Left ventricle myocardium inferior (tissue), 1 donor: ENCODE measurements at regions not wholly inside any gene's neighbourhood (a gene's known extent, or its start where the extent isn't known, plus 50 kb on each side); places are given as distances from the start of the nearest gene placed in this dataset.

Experiments used
- DNase-seq: peaks from one replicate; pipeline ENCODE4 v3.0.0-alpha.2; 2020
- H3K27ac ChIP-seq: fragments of 200-600 bp; replicated peaks from 2 replicates; pipeline ENCODE4 v1.8.0; 2021
- H3K27me3 ChIP-seq: fragments of 200-600 bp; 2 replicates; pipeline ENCODE4 v1.8.0; 2021; ENCODE audit warnings: low read depth
- H3K36me3 ChIP-seq: fragments of 200-600 bp; 2 replicates; pipeline ENCODE4 v1.8.0; 2021
- H3K4me1 ChIP-seq: fragments of 200-600 bp; 2 replicates; pipeline ENCODE4 v1.8.0; 2021
- H3K4me3 ChIP-seq: fragments of 200-600 bp; 2 replicates; pipeline ENCODE4 v1.8.0; 2021; ENCODE audit warnings: mild to moderate bottlenecking, moderate library complexity
- H3K9me3 ChIP-seq: fragments of 200-600 bp; replicated peaks from 2 replicates; pipeline ENCODE4 v1.8.0; 2021
- intact Hi-C: fragments of 100-400 bp; cut with micrococcal nuclease; formaldehyde crosslinking; loops from one replicate; pipeline ENCODE4 v1.11.0; 2022
- TF ChIP-seq, protein P1 (sequence below): fragments of 200-600 bp; IDR thresholded peaks from 2 replicates; pipeline ENCODE4 v1.8.0; 2021; ENCODE audit warnings: antibody characterized with exemption, mild to moderate bottlenecking, borderline replicate concordance
- donor health status: DM: no; HTN: yes; CAD: no; lungs with severe emphysema.

DNA sequence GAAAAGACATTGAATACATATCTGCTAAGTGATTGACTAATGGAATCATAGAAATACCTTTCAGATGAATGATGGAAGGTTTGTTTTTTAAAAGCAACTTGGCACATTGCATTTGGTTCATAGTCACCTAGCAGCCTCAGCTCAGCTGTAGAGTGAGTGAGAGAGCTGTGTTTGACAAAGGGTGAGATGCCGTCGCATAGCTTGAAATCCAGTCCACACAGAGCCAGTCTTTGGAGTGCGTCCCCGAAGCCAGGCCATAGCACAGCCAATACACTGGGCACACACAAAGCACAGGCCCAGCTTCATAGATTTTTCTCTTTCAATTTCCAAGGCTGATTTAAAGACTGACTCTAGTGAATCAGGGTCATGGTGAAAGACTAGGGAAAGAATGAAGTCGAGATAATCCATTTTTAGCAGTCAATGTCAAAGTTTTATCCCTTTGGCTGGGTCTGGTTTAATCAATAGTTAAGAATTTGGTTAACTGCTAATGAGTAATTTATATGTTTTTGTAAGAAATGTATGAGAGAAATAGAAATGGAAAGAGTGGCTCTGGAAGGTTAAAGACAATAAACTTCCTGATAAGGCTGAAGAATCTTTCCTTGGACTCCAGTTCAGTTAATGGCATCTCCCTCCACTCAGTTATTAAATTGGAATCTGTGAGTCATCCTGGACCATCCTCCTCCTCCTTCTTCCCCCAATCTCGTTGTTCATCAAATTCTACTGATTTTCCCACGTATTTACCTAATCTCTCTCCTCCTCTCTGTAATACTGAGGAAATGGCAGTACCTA lies 101.2 kb upstream of the IRF2BP2 start:
- TF ChIP-seq, protein P1, sequence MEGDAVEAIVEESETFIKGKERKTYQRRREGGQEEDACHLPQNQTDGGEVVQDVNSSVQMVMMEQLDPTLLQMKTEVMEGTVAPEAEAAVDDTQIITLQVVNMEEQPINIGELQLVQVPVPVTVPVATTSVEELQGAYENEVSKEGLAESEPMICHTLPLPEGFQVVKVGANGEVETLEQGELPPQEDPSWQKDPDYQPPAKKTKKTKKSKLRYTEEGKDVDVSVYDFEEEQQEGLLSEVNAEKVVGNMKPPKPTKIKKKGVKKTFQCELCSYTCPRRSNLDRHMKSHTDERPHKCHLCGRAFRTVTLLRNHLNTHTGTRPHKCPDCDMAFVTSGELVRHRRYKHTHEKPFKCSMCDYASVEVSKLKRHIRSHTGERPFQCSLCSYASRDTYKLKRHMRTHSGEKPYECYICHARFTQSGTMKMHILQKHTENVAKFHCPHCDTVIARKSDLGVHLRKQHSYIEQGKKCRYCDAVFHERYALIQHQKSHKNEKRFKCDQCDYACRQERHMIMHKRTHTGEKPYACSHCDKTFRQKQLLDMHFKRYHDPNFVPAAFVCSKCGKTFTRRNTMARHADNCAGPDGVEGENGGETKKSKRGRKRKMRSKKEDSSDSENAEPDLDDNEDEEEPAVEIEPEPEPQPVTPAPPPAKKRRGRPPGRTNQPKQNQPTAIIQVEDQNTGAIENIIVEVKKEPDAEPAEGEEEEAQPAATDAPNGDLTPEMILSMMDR: no peak
- Histone ChIP-seq H3K27ac (peak overlapping the region; percentile 80), H3K27me3 (no peaks in the 10 kb centered on the region), H3K9me3 (no peaks in the 10 kb centered on the region), H3K4me1 (peaks cover 22% of the 10 kb centered on the region), H3K4me3 (no peak overlapping the region), H3K36me3 (no peaks in the 10 kb centered on the region)
- DNase-seq: no peak
- intact Hi-C loops: no loop called here

DNA sequence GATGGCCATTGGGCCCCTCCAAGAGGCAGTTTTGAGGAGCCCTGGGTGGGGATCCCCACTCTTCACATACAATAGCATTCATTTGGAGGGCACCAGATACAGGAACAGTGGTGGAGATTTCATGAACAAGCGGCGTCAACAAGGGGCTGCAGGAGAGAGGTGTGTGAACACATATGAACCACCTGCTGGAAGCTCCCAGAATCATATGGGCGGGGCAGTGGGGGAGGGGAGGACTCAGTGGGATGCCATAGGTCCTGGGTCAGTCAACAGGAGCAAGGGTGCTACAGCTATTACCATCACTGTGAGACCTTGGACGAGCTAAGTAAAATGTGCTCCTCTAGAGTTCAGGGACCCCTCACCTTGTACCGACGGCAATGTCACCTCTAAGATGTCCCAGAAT lies 100.4 kb upstream of the IRF2BP2 start:
- no peaks in the 10 kb centered on the region for H3K9me3 ChIP-seq
- intact Hi-C loops: no loop called here
- TF ChIP-seq, protein P1: no peak
- DNase-seq: no peak
- peak overlapping the region; percentile 80 for H3K27ac ChIP-seq
- H3K36me3 ChIP-seq: no peaks in the 10 kb centered on the region
- no peaks in the 10 kb centered on the region for H3K27me3 ChIP-seq
- peaks cover 15% of the 10 kb centered on the region for H3K4me1 ChIP-seq
- H3K4me3 ChIP-seq: no peak overlapping the region

DNA sequence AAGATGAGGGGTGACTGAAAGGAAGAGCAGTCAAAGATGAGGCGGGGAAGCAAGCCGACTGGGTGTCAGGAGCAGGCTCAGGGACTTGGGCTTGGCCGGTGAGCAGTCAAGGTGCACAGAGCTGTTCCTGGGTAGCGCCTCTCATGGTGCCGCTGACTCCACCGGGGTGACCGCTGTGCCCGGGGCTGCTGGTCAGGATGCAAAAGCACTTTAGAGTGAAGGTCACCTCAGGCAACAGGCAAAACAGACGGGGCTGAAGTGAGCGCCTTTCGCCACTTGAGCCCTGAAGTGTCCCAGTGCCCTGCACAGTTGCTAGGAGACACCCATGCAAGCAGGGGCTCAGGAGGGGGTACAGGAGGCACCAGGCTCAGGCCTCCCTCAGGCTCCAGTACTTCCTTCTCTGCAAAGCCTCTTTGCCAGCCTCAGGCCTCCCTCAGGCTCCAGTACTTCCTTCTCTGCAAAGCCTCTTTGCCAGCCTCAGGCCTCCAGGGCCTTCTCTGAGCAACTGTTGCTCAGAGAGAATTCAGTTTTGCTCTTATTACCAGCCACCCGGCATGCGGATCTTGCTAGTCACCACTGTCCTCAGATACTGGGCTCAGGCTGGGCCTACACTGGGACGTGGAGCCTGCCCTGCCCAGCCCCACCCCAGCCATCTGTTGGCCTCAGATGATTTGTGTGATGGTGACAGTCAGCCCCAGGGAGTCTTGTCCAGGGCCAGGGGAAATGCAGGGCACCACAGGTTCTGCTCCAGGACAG lies 99.7 kb upstream of the IRF2BP2 start:
- peak overlapping the region; percentile 80 for H3K27ac ChIP-seq
- intact Hi-C loops: no loop called here
- H3K27me3 ChIP-seq: no peaks in the 10 kb centered on the region
- no peaks in the 10 kb centered on the region for H3K9me3 ChIP-seq
- H3K4me1 ChIP-seq: peaks cover 14% of the 10 kb centered on the region
- peak; percentile 57 for DNase-seq
- no peak overlapping the region for H3K4me3 ChIP-seq
- no peaks in the 10 kb centered on the region for H3K36me3 ChIP-seq
- TF ChIP-seq, protein P1: no peak

DNA sequence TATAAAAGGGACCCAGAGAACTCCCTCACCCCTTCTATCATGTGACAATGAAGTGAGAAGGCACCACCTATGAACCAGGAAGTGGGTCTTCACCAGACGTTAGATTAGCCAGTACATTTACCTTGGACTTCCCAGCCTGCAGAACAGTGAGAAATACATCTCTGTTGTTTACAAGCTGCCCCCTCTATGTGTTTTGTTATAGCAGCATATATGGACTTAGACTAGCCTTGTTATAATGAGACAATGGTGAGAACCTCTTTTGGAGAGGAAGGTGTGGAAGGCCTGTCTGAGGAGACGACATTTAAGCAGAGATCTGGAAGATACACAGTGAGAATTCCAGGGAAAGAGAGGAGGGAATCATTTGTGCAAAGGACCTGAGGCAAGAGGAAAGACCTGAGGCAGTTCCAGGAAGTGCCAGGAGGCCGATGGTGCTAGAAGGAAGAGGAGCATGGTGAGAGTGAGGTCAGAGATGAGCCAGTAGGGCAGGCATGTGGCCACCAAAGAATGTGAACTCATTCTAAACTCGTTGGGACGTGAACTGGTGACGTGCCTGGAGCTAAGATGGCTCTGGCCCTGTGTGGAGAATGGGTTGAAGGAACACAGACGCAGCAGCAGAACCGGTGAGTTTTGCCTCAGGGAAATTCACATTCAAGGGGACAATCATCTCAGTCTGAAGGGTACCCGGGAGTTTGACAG lies 98.9 kb upstream of the IRF2BP2 start:
- H3K27ac ChIP-seq: peak overlapping the region; percentile 80
- intact Hi-C loops: no loop called here

DNA sequence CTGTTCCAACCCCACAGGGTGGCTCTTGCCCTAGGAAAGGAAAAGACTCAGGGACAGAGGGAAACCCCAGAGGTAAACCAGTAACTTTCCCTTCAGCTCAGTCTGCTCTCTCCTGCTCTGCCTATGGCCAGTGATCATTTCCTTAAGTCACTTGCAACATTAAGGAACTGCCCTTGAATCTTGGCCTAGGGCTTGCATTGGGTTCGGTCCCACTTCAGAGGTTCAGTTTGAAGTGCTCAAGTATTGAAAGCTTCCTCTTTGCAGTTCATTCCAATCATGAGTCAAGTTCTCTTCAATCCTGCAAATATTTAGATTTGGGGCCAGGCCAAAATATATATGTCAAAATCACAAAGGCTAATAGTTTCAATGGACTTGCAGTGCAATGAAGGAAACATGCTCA lies 97.7 kb upstream of the IRF2BP2 start:
- Histone ChIP-seq H3K36me3 (no peaks in the 10 kb centered on the region), H3K27ac (no peak overlapping the region), H3K4me1 (peaks cover 19% of the 10 kb centered on the region), H3K9me3 (no peaks in the 10 kb centered on the region), H3K4me3 (no peak overlapping the region), H3K27me3 (no peaks in the 10 kb centered on the region)
- no peak for DNase-seq
- intact Hi-C loops: no loop called here
- TF ChIP-seq, protein P1: no peak

More for the DNA sequence above, 98.9 kb upstream of the IRF2BP2 start:
- no peaks in the 10 kb centered on the region for H3K27me3 ChIP-seq
- no peak for DNase-seq
- peaks cover 14% of the 10 kb centered on the region for H3K4me1 ChIP-seq
- TF ChIP-seq, protein P1: no peak
- no peaks in the 10 kb centered on the region for H3K36me3 ChIP-seq
- no peak overlapping the region for H3K4me3 ChIP-seq
- no peaks in the 10 kb centered on the region for H3K9me3 ChIP-seq
